CD4-positive, alpha-beta T cell treated with Interleukin-6 at 100 ng/mL for 8 hours (primary cell): ENCODE measurements at regions not wholly inside any gene's neighbourhood (a gene's known extent, or its start where the extent isn't known, plus 50 kb on each side); places are given as distances from the start of the nearest gene placed in this dataset.
"Not testable (repeated sequence)": the region's sequence is repeated elsewhere in the genome, so short reads cannot be mapped to it uniquely, and the experiment has no call there.

Source experiments
- DNase-seq: peaks from one replicate; pipeline ENCODE4 v3.0.0-alpha.2; 2020; ENCODE audit warnings: mixed read lengths, low spot score

- no peak for DNase-seq
Measured at GRCh38 chr12:88816201-88816600, 235.9 kb upstream of the KITLG start.

- DNase-seq, result no peak
Measured at GRCh38 chr12:88814779-88815178, 234.5 kb upstream of the KITLG start.

- no peak for DNase-seq
Measured at GRCh38 chr12:88812610-88813009, 232.3 kb upstream of the KITLG start.

GRCh38 chr12:88810806-88811205 is 230.5 kb upstream of the KITLG start:
- DNase-seq, result no peak

- not testable (repeated sequence) for DNase-seq
Measured at GRCh38 chr12:88809841-88810240, 229.6 kb upstream of the KITLG start.

- DNase-seq, result no peak
Measured at GRCh38 chr12:88805692-88806091, 225.4 kb upstream of the KITLG start.

GRCh38 chr12:88805286-88805685 is 225.0 kb upstream of the KITLG start:
- no peak for DNase-seq

- no peak for DNase-seq
Measured at GRCh38 chr12:88802096-88802706, 221.9 kb upstream of the KITLG start.

GRCh38 chr12:88801227-88802095 is 221.2 kb upstream of the KITLG start:
- DNase-seq, result no peak

- DNase-seq, result no peak
Measured at GRCh38 chr12:88793096-88793495, 212.8 kb upstream of the KITLG start.

GRCh38 chr12:88790231-88790630 is 210.0 kb upstream of the KITLG start:
- no peak for DNase-seq

- no peak for DNase-seq
Measured at GRCh38 chr12:88784166-88784565, 203.9 kb upstream of the KITLG start.

GRCh38 chr12:88782351-88782750 is 202.1 kb upstream of the KITLG start:
- DNase-seq, result no peak

GRCh38 chr12:88781909-88782308 is 201.6 kb upstream of the KITLG start:
- DNase-seq, result no peak

GRCh38 chr12:88778064-88778463 is 197.8 kb upstream of the KITLG start:
- DNase-seq, result no peak

GRCh38 chr12:88775742-88776151 is 195.5 kb upstream of the KITLG start:
- DNase-seq, result no peak

GRCh38 chr12:88767699-88768098 is 187.4 kb upstream of the KITLG start:
- no peak for DNase-seq

GRCh38 chr12:88764781-88765480 is 184.7 kb upstream of the KITLG start:
- DNase-seq, result no peak

GRCh38 chr12:88763536-88764100 is 183.3 kb upstream of the KITLG start:
- no peak for DNase-seq

- no peak for DNase-seq
Measured at GRCh38 chr12:88758176-88758575, 177.9 kb upstream of the KITLG start.

- DNase-seq, result no peak
Measured at GRCh38 chr12:88756917-88757316, 176.6 kb upstream of the KITLG start.

GRCh38 chr12:88756153-88756552 is 175.9 kb upstream of the KITLG start:
- DNase-seq, result no peak

- DNase-seq, result no peak
Measured at GRCh38 chr12:88753707-88754106, 173.4 kb upstream of the KITLG start.
